ENCODE measurements at regions not wholly inside any gene's neighbourhood (a gene's known extent, or its start where the extent isn't known, plus 50 kb on each side); places are given as distances from the start of the nearest gene placed in this dataset.
"Not testable (repeated sequence)": the region's sequence is repeated elsewhere in the genome, so short reads cannot be mapped to it uniquely, and the experiment has no call there.

DNA sequence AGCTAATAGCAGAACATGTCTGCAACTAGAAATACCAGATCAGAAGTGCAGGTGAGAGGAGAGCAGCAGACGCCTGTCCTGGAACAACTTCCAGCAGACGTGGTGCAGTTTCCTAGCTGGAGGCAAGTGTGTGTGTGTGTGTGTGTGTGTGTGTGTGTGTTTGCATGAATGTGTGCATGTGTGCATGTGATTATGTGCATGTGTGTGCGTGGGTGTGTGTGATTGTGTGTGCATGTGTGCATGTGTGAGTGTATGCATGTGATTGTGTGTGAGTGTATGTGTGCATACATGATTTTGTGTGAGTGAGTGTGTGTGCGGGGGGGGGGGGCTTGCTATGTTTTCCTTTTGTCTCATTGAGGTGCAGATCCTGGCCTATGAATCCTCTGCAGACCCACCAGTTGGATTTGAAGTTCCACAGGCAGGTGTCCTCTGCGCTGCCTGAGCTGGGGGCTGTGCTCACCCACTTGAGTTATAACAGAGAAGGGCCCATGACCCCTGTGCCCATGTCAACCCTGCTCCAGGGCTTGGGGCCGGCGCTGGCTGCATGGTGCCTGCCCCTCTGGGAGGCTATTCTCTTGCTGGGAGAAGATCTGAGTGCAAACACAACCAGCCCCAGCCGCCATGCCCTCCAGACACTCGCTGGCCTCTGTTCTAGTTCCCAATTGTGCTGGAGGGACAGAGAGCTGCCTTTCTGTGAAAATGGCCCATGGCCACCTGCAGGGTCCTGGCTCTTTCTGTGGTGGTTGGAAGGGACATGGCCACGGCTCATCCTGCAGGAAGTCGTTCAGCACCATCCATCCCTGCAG is 821.3 kb downstream of the BRD1 start:
- TF ChIP-seq, protein P1, sequence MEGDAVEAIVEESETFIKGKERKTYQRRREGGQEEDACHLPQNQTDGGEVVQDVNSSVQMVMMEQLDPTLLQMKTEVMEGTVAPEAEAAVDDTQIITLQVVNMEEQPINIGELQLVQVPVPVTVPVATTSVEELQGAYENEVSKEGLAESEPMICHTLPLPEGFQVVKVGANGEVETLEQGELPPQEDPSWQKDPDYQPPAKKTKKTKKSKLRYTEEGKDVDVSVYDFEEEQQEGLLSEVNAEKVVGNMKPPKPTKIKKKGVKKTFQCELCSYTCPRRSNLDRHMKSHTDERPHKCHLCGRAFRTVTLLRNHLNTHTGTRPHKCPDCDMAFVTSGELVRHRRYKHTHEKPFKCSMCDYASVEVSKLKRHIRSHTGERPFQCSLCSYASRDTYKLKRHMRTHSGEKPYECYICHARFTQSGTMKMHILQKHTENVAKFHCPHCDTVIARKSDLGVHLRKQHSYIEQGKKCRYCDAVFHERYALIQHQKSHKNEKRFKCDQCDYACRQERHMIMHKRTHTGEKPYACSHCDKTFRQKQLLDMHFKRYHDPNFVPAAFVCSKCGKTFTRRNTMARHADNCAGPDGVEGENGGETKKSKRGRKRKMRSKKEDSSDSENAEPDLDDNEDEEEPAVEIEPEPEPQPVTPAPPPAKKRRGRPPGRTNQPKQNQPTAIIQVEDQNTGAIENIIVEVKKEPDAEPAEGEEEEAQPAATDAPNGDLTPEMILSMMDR (IDR thresholded peaks at IDR 0.05; ENCODE audit: insufficient read depth, low read length, poor library complexity, severe bottlenecking): no peak
- no peak for TF ChIP-seq EZH2phosphoT487 (conservative IDR thresholded peaks at IDR 0.05; ENCODE audit: low read length)
- Histone ChIP-seq H2AFZ (ENCODE audit: low read depth, low read length, severe bottlenecking) (no peak overlapping the region), H3K4me3 (ENCODE audit: insufficient read depth, low read length, poor library complexity, severe bottlenecking) (no peak overlapping the region), H3K9me2 (replicated peaks; ENCODE audit: insufficient read depth, low read length) (no peaks in the 10 kb centered on the region), H3K36me3 (ENCODE audit: low read length) (no peaks in the 10 kb centered on the region), H3K9me3 (ENCODE audit: insufficient read depth, low read length) (no peaks in the 10 kb centered on the region), H3K27me3 (ENCODE audit: low read length) (0 out of 2 replicates have a peak, but pooled peaks cover 4% of the 10 kb centered on the region), H3K27ac (ENCODE audit: low read depth, low read length) (no peak overlapping the region), H3K79me2 (ENCODE audit: insufficient read depth, low read length) (no peaks in the 10 kb centered on the region), H3F3A (ENCODE audit: insufficient read depth) (no peaks in the 10 kb centered on the region), H3K9ac (ENCODE audit: low read length) (no peak overlapping the region), H3K4me2 (ENCODE audit: low read depth, low read length, poor library complexity, severe bottlenecking) (no peak overlapping the region), H4K20me1 (ENCODE audit: low read depth, low read length) (no peaks in the 10 kb centered on the region)

DNA sequence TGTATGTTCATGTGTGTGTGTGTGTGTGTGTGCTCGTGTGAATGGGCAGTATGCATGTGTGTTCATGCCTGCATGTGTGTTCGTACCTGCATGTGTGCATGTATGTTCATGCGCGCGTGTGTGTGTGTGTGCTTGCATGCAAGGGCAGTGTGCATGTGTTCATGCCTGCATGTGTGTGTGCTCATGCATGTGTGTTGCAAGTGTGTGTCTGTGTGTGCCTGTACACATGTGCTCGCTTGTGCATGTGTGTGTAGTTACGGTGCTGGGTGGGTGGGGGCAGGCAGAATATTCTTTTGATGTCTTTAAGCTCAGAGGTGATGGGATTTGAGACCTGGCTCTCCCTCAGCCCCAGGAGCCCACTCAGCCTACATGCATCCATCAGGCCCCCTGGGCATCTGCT is 822.1 kb downstream of the BRD1 start:
- Histone ChIP-seq H3K9me3 (ENCODE audit: insufficient read depth, low read length) (no peaks in the 10 kb centered on the region), H3K36me3 (ENCODE audit: low read length) (no peaks in the 10 kb centered on the region), H3K9ac (ENCODE audit: low read length) (no peak overlapping the region), H4K20me1 (ENCODE audit: low read depth, low read length) (no peaks in the 10 kb centered on the region), H2AFZ (ENCODE audit: low read depth, low read length, severe bottlenecking) (no peak overlapping the region), H3K4me2 (ENCODE audit: low read depth, low read length, poor library complexity, severe bottlenecking) (no peak overlapping the region), H3F3A (ENCODE audit: insufficient read depth) (no peaks in the 10 kb centered on the region), H3K9me2 (replicated peaks; ENCODE audit: insufficient read depth, low read length) (no peaks in the 10 kb centered on the region), H3K27me3 (ENCODE audit: low read length) (0 out of 2 replicates have a peak, but pooled peaks cover 4% of the 10 kb centered on the region), H3K4me3 (ENCODE audit: insufficient read depth, low read length, poor library complexity, severe bottlenecking) (no peak overlapping the region), H3K27ac (ENCODE audit: low read depth, low read length) (no peak overlapping the region), H3K79me2 (ENCODE audit: insufficient read depth, low read length) (no peaks in the 10 kb centered on the region)
- TF ChIP-seq, protein P1 (IDR thresholded peaks at IDR 0.05; ENCODE audit: insufficient read depth, low read length, poor library complexity, severe bottlenecking): no peak
- TF ChIP-seq EZH2phosphoT487 (conservative IDR thresholded peaks at IDR 0.05; ENCODE audit: low read length): no peak

- H3K4me2 ChIP-seq (ENCODE audit: low read depth, low read length, poor library complexity, severe bottlenecking): no peak overlapping the region
- no peaks in the 10 kb centered on the region for H4K20me1 ChIP-seq (ENCODE audit: low read depth, low read length)
- H2AFZ ChIP-seq (ENCODE audit: low read depth, low read length, severe bottlenecking): no peak overlapping the region
- no peak overlapping the region for H3K9ac ChIP-seq (ENCODE audit: low read length)
- TF ChIP-seq, protein P1 (IDR thresholded peaks at IDR 0.05; ENCODE audit: insufficient read depth, low read length, poor library complexity, severe bottlenecking): no peak
- TF ChIP-seq EZH2phosphoT487 (conservative IDR thresholded peaks at IDR 0.05; ENCODE audit: low read length): no peak
- H3K27ac ChIP-seq (ENCODE audit: low read depth, low read length): no peak overlapping the region
- H3K9me2 ChIP-seq (replicated peaks; ENCODE audit: insufficient read depth, low read length): no peaks in the 10 kb centered on the region
- H3F3A ChIP-seq (ENCODE audit: insufficient read depth): no peaks in the 10 kb centered on the region
- 0 out of 2 replicates have a peak, but pooled peaks cover 4% of the 10 kb centered on the region for H3K27me3 ChIP-seq (ENCODE audit: low read length)
- H3K4me3 ChIP-seq (ENCODE audit: insufficient read depth, low read length, poor library complexity, severe bottlenecking): no peak overlapping the region
- no peaks in the 10 kb centered on the region for H3K79me2 ChIP-seq (ENCODE audit: insufficient read depth, low read length)
- no peaks in the 10 kb centered on the region for H3K9me3 ChIP-seq (ENCODE audit: insufficient read depth, low read length)
- H3K36me3 ChIP-seq (ENCODE audit: low read length): no peaks in the 10 kb centered on the region
These were observed 822.9 kb downstream of the BRD1 start for GRCh38 chr22:49004484-49005399.

GRCh38 chr22:48997605-48998004 is 830.1 kb downstream of the BRD1 start:
- H3K79me2 ChIP-seq (ENCODE audit: insufficient read depth, low read length); H3F3A ChIP-seq (ENCODE audit: insufficient read depth); H3K4me3 ChIP-seq (ENCODE audit: insufficient read depth, low read length, poor library complexity, severe bottlenecking); H3K9me2 ChIP-seq (replicated peaks; ENCODE audit: insufficient read depth, low read length); H2AFZ ChIP-seq (ENCODE audit: low read depth, low read length, severe bottlenecking); H4K20me1 ChIP-seq (ENCODE audit: low read depth, low read length); H3K36me3 ChIP-seq (ENCODE audit: low read length); H3K9me3 ChIP-seq (ENCODE audit: insufficient read depth, low read length); H3K27ac ChIP-seq (ENCODE audit: low read depth, low read length); H3K9ac ChIP-seq (ENCODE audit: low read length); H3K27me3 ChIP-seq (ENCODE audit: low read length); H3K4me2 ChIP-seq (ENCODE audit: low read depth, low read length, poor library complexity, severe bottlenecking): not testable (repeated sequence)
